Skeletal muscle cell (primary cell): ENCODE measurements at regions not wholly inside any gene's neighbourhood (a gene's known extent, or its start where the extent isn't known, plus 50 kb on each side); places are given as distances from the start of the nearest gene placed in this dataset.
A peak's percentile ranks its signal among the peaks of the same experiment; 100 is the strongest.
"Not testable (repeated sequence)": the region's sequence is repeated elsewhere in the genome, so short reads cannot be mapped to it uniquely, and the experiment has no call there.

ENCODE experiments used
- DNase-seq: peaks from one replicate; pipeline ENCODE4 v3.0.0-alpha.2; 2010; ENCODE audit warnings: low read depth
- H3K4me3 ChIP-seq: 2 replicates; pipeline ENCODE4 v1.5.1; 2011; ENCODE audit warnings: low read depth, mild to moderate bottlenecking, control low read depth, low read length, moderate library complexity

DNA sequence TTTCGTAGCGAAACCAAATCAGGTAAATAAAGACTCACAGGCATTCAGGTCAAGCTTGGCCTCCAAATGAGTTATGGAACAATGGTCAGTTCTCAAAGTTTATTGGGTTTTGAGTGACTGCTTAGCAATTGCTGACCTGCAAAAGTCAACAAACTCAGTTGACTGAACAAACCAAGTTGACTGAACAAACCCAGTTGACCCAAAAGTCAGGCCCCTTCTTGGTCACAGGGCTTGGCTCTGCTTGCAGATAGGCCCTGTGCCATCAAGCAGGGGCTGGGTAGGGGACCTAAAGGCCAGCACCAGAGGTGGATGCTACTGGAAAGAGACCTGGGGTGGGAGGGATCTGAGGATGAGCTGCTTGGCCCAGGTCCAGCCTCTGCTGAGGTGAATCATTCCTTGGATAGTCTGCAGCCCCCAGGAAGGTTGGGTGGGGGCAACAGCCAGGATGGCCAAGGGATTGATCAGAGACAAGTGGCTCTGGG, 64.6 kb downstream of the GADD45G start:
- no peak for DNase-seq
- H3K4me3 ChIP-seq: no peak overlapping the region

DNA sequence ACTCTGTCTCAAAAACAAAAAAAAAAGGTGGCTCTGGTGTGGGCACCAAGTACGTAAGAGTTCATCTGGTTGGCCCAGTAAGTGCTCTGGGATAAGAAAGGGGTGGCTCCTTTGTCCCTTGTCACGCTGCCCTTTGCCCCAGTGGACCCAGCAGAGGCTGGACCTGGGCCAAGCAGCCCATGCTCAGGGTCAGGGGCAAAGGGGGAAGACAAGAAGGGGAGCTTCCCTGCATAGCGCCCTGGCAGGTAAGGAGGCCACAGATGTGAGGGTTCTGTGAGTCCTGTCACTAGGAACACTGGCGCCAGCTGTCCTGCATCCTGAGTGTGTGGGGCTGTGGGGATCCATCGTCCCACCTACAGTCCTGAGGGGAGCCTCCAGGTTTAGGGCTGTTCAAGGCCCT, 65.3 kb downstream of the GADD45G start:
- DNase-seq: no peak
- no peak overlapping the region for H3K4me3 ChIP-seq

DNA sequence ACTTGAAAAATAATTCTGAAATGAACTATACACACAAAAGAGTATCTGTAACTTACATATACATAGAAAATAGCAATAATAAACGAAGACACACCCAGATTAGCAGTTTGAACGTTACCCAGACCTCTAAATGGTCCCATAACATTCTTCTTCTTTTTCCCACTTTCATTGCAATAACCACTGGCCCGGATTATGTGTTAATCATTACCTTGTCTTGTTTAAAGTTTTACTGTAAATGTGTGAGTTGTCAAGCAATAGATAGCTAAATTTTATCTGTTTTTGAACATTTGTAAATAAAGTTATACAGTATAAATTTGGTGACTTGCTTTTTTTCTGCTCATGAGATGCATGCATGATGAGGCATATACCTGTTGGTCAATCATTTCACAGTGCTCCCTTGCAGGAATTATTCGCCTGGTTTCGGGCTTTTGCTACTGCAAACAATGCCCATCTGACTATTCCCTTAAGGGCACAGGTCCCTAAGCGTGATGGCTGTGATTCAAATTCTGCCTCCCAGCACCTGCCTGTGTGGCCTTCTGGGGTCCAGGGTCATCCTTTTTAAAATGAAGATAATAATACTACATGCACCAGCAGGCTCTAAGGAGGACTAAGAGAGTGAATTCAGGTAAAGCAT, 66.1 kb downstream of the GADD45G start:
- no peak for DNase-seq
- H3K4me3 ChIP-seq: no peak overlapping the region

DNA sequence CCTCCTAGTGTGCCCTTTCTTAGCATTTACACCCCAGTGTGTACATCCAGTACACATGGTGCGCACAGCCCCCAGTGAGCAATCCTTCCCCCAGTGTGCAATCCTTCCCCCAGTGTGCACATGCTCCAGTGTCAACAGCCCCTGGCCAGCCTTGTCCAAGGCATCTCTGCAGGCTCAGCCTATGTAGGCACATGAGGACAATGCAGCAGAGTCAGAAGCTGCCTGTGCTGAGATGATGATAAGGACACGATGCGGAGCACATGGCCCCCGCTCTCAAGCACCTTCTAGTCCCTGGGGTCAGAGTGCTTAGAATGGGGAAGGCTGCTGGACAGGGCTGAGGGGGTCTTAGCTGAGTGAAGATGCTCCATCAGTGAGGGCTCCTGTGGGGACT, 69.8 kb downstream of the GADD45G start:
- H3K4me3 ChIP-seq: no peak overlapping the region
- DNase-seq: no peak

DNA sequence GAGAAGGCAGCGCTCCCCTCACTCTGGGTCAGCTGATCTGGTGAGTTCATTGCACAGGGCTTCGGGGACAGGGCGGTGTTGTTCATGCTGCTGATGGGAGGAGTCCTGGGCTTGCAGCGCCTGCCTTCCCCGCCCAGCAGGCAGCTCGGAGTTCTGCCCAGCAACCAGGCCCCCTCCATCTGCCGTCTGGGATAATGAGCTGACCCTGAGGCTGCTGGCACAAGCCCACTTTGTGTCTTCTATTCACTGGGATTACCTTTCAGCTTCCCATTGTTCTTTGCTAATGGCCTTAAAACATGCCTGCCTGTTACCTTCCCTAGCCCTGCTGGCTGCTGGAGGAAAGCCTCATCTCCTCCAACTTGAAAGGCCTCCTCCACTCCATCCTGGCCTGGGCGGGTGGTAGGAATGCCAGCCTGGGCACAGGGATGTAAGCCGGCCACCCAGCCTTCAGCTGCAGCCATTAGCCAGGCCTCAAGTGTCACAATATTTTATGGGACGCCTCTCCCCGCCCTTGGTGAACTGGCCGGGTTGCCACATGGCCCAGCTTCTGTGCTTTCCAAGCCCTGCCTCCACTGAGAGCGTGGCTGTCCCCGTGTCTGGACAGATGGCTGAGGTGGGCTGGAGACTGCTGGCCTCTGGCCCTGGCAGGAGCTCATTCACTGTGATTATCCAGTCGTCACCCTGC, 70.4 kb downstream of the GADD45G start:
- H3K4me3 ChIP-seq: no peak overlapping the region
- DNase-seq: no peak

DNA sequence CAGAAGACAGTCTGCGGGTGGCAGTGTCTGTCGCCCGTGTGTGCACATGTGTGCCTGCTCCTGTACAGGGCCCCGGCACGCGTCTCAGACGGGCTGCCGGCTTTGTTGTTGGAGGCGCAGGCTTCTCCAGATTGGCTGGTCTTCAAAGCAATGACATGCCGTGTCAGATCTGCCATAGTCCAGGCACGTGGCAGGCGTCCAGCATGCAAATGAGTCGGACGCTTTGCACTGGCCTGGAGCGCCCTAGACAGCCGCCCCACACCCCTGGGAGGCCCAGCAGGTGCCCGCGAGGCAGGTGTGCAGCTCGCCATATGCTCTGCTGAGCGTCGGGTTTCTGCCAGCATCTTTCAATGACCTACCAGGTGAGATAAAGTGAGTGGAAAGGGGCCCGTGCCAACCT, 71.5 kb downstream of the GADD45G start:
- H3K4me3 ChIP-seq: no peak overlapping the region
- DNase-seq: no peak

DNA sequence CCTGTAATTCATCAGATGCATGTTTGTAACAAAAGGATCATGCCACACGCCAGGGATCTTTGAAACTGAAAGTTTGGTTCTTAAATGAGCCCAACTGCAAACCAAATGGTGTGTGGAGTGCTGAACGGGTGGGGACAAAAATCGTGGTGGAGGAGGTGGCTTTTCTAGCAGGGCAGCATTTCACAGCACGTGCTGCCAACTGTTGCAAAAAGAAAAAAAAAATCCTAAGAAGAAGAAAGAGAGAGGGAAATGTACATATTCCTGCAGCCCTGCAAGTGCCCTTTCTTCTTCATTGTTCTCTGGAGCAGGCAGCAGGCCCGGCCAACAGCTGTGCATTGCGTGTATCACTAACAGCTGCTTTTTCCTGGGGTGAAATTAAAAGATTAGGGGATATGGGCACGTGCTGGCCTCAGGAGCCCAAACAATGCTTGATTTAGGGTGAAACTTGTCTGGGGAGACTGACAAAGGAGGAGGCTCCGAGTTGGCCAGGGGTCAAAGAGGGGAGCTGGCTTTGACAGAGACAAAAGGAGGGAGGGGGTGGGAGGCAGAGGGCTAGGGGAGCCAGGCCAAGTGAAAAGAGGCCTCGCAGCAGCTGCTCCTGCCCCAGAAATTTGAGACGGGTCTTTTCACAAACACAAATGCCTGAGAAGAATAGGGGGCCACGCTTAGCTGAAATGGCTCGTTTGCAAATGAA, 73.0 kb downstream of the GADD45G start:
- DNase-seq: peak; percentile 48
- H3K4me3 ChIP-seq: no peak overlapping the region

DNA sequence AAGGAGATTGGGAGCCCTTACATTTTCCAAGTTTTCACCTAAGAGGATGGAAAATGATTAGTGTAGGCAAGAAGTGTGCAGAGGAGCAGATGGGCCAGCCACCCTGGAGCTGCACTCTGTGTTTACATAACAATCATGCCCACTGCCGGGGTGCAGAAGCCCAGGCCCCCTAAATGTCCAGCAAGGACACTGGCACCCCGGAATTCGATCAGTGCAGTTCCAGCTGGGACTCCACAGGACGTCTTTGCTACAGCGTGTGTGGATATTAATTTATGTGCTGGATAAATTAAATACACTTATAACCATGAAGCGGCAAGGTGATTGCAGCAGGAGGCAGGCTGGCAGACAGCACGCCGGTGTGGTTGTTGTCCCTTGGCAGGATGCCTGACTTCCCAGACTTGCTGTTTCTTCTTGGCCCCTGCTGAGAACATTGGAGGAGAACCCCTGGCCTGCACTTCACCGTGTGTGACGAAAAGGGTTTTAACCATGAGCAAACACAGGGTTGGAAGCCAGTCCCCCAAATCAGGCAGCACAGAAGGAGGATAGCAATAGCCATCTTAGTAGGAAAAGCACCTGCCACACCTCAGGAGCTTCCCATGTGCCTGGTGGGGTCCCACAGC, 73.7 kb downstream of the GADD45G start:
- DNase-seq: no peak
- no peak overlapping the region for H3K4me3 ChIP-seq

DNA sequence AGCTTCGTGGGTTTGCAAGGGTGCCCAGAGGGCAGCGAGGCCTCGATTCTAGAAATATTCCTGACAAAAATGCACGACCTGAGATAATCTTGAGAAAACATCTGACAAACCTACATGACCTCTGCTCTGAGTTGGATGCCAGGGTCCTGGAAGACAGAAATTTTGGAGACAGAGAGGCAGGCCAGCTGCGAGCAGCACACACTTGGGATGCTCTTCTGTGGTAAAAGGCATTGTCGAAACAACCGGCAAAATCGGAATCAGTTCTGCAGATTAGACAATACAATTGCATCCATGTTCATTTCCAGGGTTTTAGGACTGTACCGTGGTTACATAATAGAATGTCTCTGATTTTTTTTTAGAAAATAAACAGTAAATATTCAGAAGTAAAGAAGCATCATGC, 74.2 kb downstream of the GADD45G start:
- no peak for DNase-seq
- H3K4me3 ChIP-seq: no peak overlapping the region

DNA sequence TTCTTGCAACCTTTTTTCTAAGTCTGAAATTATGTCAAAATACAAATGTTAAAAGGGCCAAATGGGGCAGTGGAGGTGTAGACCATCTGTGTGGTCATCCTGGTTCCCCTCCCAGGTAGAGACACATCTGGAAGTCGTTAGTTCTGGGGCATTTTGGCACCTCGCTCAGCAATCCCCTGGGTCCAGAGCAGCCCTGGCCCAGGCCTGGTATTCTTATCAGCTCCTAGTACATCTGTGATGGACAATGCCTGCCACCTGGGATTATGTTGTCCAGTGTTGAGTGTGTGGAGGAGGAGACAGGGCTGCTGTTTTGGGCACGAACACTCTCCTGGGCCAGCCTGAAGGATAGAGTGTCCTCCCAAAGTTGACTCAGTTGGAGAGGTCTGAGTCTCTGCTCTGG, 74.8 kb downstream of the GADD45G start:
- H3K4me3 ChIP-seq: no peak overlapping the region
- DNase-seq: no peak

DNA sequence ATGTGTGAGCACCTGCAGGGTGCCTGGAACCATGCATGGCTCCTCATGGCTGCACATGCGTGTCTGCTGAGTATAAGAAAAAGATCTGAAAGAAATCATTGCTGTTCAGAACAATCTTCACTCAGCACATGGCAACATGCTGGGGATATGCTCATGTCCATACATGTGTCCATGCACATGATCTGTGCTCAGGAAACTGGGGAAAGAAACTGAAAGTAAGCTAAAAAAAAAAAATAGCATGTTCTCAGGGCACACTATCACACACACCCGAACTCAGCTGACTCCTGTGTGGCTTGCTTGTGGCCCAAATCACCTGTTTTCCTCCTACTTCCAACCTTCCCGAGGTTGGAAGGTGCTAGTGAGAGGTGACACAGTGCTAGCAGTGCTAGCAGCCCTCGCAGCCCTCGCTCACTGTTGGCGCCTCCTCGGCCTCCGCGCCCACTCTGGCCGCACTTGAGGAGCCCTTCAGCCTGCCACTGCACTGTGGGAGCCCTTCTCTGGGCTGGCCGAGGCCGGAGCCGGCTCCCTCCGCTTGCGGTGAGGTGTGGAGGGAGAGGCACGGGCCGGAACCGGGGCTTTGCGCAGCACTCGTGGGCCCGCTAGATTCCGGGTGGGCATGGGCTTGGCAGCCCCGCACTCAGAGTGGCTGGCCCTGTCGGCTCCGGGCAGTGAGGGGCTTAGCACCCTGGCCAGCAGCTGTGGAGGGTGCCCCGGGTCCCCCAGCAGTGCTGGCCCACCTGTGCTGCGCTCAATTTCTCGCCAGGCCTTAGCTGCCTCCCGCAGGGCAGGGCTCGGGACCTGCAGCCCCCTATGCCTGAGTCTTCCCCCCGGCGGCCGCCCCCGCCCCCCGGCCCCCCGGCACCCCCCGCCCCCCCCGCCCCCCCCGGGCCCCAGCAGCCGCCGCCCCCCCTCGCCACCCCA, 76.0 kb downstream of the GADD45G start:
- no peak overlapping the region for H3K4me3 ChIP-seq
- no peak for DNase-seq

DNA sequence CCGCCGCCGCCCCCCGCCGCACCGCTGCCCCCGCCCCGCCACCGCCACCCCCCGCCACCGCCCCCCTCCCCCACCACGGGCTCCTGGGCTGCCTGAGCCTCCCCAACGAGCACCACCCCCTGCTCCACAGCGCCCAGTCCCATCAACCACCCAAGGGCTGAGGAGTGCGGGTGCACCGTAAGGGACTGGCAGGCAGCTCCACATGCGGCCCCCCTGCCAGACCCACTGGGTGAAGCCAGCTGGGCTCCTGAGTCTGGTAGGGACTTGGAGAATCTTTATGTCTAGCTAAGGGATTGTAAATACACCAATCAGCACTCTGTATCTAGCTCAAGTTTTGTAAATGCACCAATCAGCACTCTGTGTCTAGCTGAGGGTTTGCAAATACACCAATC, 76.7 kb downstream of the GADD45G start:
- DNase-seq, H3K4me3 ChIP-seq: not testable (repeated sequence)

DNA sequence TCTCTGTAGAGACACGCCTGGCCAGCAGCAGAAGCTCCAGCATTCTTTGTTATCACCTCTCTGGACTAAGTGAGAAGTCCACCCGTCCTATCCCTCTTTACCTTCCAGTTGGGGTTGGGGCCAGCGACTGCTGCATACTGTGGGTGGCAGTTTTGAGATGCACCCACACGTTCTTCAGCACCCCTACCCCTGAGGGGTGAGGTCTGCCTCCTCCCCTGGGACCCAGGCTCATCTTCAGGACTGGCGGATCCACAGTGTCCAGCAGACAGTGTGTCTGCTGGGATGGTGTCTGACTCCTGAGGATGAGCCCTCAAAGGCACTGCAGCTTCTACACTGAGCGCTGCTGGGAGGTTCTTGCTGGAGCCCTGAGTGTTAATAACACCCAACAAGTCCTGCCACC, 78.8 kb downstream of the GADD45G start:
- DNase-seq: no peak
- H3K4me3 ChIP-seq: no peak overlapping the region

DNA sequence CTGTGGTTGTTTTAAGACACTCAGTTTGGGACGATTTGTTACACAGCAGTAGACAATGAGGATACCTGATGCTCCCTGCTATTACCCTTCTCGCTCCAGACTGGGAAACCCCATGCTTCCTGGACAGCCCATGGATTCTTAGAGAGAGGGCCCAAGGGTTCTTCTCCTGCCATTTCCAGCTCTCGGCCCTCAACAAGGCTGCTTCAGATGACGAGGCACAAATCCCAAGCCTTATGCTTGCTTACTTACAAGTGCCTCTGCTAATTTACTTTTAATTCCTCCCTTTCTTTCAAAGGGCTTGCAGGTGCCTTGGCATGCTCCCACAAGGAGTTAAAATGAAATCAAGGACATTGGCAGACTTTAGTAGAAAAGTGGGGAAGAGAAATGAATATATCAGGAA, 79.4 kb downstream of the GADD45G start:
- DNase-seq: no peak
- H3K4me3 ChIP-seq: no peak overlapping the region

DNA sequence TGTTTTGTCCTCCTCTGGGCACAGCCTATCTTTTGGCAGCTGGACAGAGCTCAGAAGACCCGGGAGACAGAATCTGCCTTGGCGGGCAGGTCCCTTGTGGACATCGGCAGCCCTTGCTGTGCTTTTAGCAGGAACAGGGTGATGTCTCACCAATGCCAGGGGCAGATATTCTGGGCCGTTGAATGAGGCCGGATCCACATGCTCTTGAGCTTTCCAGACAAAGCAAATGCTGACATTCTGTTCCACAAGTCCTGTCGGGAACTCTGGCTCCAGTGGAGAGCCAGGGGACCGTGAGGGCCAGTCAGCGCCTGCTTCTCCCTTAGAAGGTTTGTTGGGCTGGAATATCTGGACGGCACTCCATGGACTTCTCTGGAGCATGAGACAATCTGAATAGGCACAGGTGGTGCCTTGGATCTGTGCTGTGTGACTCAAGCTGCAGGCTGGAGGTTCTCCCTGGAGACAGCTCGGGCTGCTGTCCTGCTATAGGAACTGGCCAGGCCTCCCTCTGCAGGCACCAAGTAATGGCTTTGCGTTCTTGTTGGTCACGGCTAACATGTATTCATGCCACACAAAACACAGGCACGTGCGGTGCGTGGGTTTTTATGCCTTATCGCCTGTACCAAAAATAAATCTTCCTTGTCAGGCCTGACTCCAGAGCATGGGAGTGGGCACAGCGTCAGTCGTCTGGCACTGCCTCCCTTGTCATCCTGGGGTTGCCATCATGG, 80.3 kb downstream of the GADD45G start:
- no peak overlapping the region for H3K4me3 ChIP-seq
- no peak for DNase-seq

DNA sequence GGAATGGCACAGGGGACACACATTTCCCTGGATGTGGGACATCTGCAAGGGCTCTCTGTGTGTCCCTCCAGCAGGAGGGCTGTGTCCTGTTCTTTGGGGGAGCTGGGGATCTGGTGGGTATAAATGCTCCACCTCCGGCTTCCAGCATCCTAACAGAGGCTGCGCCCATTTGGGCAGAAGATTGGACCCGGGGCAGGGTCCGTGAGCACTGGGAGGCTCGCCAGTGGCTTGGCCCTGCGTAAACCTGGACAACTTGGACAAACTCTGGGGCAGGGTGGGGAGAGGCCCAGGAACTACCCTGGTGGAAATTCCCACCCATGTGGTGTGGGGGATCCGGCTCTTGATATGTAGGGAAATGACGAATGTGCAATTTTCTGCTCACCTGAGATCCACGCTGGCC, 80.9 kb downstream of the GADD45G start:
- no peak overlapping the region for H3K4me3 ChIP-seq
- DNase-seq: no peak

DNA sequence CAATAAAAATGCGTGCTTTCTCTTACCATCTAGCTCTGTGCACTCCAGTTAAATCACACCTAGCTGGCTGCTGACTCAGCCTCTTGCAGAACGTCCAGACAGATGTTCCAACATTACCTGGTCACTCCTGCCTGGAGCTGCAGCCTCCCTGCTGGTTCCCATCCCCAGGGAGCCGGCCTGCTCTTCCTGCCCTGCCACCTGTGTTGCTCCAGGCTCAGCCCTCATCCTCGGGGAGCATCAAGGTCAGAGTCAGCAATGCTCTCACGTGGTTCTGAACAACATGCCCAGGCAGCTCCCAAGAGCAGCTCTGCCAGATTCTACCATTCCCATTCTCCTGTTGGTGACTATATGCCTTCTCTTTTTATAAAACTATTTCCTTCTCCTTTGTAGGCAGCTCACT, 81.3 kb downstream of the GADD45G start:
- DNase-seq: no peak
- no peak overlapping the region for H3K4me3 ChIP-seq

DNA sequence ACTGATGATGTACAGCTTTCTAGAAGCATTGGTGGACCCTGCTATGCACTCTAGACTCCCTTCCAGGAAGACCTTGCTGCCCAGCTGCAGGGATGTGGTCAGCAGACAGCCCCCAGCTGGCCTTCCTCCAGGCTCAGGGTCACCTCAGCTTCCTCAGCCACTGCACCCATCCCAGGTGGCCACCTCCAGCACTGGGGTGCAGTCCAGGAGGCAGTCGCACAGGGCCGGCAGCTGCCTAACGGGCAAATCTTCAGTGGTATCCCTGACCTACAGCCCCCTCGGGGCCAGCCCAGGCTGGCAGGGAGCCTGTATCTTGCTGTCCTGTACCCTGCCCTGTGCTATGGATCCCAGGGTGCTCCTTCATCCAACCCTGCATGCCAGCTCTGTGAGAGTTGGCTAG, 81.8 kb downstream of the GADD45G start:
- no peak for DNase-seq

DNA sequence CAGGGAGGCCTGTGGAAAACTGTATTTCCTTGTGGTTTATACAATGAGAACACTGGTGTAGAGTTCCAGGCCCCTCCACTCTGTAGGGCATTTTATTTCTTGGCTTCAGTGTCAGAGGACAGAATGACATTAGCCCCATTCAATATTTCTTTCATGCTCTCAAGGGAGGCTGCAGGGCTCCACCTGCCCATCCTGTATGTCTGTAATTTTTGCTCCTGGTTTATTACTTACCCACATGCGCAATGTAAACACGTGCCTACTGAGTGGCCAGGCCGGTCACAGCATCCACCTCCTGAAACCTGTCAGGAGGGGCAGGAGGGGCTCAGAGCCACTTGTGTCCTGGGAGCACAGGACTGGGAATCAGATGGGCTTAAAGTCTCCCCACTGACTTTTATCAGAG, 82.4 kb downstream of the GADD45G start:
- DNase-seq: no peak
- no peak overlapping the region for H3K4me3 ChIP-seq

More for the DNA sequence above, 81.8 kb downstream of the GADD45G start:
- no peak overlapping the region for H3K4me3 ChIP-seq
